Activated T-cell treated with anti-CD3 and anti-CD28 coated beads for 48 hours (primary cell): ENCODE measurements at regions not wholly inside any gene's neighbourhood (a gene's known extent, or its start where the extent isn't known, plus 50 kb on each side); places are given as distances from the start of the nearest gene placed in this dataset.
"Not testable (repeated sequence)": the region's sequence is repeated elsewhere in the genome, so short reads cannot be mapped to it uniquely, and the experiment has no call there.

ENCODE experiments used
- DNase-seq: peaks from one replicate; pipeline ENCODE4 v3.0.0-alpha.2; 2020; ENCODE audit warnings: low read depth

DNA sequence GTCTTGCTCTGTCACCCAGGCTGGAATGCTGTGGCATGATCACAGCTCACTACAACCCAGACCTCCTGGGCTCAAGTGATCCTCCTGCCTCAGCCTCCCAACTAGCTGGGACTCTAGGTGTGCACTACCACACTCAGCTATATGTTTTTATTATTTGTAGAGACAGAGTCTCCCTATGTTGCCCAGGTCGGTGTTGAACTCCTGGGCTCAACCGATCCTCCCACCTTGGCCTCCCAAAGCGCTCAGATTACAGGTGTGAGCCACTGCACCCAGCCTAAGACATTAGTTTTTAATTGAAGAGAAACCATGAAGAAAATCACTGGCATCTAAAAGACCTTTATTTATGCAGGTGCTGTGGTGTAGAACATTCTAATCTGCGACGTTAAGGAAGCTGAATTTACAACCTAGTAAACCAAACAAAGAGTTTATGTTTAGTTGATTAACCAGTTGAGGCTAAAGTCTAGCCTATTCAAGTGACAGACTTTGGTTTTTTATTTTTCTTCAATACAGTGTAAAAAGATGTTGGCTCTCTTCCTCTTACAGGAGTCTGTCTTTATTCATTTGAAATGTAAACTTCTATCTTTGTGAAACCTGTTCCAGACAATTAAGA is 52.5 kb upstream of the NBL1 start:
- DNase-seq: no peak

DNA sequence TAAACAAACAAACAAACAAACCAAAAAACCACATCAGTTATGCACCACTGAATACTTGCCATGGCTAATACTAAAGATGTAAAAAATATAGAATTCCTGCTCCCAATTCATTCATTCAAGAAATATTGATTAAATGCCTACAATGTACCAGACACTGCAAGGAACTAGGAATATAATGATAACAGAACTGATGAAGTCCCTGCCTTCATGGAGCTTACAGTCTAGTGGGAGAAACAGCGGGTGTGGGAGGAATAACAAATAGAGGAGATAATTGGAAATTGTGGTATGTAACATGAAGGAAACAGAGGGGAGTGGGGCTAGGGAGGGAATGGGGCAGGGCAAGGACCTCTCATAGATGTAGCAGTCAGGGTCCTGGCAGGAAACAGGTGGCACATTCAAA is 58.6 kb upstream of the NBL1 start:
- no peak for DNase-seq

DNA sequence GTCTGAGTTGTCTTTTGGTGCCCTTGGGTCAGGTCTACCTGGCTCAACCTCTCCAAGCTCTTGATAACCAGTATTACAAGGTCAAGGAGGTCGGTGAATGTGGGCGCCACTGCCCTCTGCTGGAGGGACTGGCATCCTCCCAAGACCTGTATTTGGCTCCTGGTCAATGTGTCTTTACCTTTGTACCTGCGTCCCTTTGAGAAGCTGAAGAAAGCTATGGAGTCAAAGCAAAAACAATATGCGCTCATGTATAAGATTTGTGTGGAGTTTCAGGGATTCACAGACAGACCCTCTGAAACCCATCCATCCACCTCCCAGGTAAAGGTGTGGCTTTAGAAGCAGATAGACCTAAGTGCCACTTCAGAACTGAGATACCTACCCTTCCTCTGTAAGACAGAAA is 61.8 kb upstream of the NBL1 start:
- peak; percentile 69 for DNase-seq

DNA sequence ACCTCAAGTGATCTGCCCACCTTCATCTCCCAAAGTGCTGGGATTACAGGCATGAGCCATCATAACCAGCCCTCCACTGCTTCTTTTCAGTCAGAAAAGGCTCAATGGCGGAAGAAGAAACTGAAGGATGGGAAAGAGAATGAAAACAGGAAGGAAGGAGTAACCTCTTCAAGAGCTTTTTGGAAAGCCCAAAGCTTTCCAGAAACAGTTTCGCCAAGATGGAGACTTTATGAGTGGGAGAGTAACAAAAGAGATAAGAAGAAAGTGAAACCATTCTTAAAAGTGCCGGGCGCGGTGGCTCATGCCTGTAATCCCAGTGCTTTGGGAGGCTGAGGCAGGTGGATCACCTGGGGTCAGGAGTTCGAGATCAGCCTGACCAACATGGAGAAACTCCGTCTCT is 62.7 kb upstream of the NBL1 start:
- no peak for DNase-seq

DNA sequence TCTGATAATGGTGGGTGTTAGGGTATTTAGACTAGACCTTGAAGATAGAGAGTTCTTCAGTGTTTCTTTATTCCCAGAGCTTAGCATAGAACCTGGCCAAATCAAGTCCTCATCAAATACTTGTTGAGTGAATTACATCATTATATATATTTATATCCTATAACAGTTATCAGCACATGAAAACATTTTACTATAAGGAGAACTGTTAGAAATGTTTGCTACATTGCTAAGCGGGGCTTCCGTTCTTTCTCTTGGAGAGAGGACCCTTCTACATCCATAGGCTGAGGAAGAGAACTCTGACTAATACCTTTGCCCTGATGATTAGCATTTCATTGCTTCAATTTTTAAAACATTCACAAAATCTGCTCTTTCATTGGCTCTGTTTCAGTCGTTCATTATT is 66.5 kb upstream of the NBL1 start:
- DNase-seq: no peak

DNA sequence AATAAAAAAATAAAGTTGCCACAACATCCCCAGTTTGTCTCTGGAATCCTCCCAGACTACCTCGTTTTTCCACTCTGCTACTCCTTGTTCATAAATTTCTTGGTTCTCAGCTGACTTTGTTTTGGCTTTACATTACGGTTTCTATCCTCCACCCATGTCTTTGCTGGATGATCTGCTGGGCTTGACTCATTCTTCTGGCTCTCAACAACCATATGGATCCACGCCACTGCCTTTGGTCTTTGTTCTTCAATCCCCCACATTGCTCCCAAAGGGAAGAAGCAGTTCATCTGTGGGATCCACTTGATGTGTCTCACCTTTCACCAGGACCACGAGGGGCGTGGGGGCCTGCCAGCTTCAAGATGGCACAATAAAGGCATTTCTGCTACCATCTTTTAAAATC is 67.1 kb upstream of the NBL1 start:
- no peak for DNase-seq

DNA sequence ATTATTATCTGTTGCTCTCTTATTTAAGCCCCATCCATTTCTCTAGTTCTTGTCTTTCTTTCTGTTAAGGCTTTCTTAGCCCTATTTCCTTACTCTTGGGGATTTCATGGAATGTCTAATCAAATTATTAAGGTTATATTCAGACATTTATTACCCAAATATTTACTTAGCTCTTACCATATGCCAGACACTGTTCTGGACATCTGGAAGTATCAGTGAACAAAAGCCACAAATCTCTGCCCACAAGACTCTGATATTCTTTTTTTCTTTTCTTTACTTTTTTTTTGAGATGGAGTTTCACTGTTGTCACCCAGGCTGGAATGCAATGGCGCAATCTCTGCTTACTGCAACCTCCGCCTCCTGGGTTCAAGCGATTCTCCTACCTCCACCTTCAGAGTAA is 74.3 kb upstream of the NBL1 start:
- DNase-seq: no peak

DNA sequence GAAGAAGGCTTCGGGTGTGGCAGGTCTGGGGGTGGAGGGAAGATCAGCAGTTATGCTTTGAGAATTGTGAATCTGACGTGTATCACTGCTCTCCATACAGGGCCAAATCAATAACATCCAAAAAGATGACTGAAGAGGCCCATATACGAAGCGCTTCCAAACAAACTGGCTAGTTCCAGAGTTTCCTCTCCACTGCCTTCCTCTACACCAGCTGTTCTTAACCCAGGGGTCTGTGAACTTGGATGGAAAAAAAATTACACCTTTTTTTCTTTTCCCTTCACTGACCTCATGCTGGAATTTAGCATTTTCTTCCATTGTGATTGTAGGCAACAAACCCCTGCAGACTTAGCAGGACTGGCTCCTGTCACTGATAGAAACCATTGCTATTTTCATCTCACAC is 77.1 kb upstream of the NBL1 start:
- no peak for DNase-seq

DNA sequence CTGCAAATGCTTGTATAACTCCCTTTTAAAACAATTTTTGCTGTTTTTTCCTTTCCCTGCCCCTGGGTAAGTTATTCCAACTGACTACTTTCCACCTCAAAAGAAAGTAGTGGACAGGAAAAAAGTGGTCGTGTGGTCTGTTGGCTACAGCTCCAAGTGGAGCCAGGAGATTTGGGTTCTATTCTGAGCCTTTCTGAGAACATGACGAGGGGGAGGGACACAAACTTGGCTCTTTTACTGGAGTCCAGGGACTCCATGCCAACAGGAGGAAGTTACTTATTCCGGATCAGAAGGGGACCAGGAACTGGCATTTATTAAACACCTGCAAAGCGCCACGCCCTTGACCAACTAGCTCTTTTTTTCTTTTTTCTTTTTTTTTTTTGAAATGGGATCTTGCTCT is 79.0 kb upstream of the CAPZB start:
- DNase-seq: no peak

DNA sequence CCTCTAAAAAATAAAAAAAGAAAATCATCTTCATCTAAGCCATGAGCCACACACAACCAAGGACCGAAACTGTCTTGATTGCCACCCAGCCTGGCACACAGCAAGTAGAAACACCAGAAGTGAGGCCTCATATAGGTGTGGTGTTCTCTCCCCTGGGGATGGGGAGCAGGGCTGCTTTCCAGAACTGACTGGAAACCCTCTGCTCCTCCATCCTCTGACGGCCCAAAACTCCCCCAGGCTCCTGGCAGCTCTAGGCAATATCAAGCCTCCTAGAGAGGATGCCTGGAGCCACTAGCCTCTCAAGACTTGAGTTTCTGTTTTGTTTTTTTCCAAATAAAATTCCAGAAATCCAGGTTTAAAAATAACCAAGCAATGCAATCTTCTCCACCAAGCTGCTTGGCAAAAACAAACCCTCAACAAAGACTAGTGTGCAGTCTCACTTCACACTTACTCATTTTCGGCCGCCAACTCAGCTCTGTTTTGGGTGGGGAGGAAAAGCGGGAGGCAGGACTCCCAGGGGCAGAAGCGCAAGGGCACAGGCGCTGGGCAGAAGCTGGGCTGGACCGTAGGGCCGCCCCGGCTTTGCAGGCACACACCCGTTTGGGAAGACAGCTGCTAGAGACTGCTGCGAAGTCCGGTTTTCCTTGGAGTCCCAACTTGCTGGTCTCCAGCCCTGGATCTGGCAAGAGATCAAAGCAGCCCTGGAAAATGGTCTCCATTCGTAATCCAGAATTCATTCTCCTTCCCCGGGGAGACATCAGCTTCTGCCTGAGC is 78.2 kb upstream of the CAPZB start:
- DNase-seq: no peak

DNA sequence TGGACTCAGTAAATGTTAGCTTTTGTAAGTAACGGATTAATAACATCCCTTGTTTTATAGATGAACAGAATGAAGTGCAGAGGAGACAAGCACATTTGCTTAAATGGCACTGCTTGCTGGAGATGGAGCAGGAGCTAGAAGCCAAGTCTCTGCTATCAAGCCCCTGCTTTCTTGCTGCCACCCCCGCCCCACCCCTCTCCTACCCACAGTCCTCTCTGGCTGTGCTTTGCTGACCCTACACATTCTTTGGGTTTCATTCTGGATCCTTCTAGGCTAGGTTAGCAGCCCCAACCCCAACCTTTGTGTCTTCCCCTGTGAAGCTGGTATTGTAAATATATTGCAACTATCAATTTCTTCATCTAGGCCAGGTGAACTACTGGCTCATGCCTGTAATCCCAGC is 77.5 kb upstream of the CAPZB start:
- no peak for DNase-seq

DNA sequence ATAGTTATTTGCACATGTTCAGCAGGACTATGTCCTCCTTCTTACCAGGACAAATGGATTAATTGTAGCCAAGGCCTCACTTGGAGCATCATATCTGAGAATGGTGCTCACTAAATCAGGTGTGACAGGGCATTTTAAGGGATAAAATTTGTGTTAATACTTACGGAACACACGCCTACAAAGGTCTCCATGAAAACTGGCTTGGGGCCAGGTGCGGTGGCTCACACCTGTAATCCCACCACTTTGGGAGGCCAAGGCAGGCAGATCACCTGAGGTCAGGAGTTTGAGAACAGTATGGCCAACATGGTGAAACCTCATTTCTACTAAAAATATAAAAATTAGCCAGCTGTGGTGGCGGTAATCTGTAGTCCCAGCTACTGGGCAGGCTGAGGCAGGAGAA is 75.1 kb upstream of the CAPZB start:
- DNase-seq: no peak

DNA sequence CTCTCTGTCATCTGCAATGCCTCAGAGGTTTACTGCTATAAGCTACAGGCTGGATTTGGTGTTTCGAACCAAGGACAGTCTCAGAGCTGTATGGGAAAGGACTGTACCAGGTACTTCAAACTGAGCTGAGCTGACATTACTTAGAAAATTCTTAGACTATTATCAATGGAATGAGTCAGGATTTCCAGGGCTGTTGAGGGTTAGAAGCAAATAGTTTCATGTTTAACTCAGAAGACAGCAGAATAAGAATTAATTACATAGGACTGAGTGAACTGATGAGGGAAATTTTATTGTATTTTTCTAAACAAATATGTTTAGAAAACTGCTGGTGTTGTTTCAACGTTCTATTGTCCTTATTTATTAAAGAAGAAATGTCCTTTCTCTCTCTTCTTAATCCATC is 74.3 kb upstream of the CAPZB start:
- DNase-seq: no peak

DNA sequence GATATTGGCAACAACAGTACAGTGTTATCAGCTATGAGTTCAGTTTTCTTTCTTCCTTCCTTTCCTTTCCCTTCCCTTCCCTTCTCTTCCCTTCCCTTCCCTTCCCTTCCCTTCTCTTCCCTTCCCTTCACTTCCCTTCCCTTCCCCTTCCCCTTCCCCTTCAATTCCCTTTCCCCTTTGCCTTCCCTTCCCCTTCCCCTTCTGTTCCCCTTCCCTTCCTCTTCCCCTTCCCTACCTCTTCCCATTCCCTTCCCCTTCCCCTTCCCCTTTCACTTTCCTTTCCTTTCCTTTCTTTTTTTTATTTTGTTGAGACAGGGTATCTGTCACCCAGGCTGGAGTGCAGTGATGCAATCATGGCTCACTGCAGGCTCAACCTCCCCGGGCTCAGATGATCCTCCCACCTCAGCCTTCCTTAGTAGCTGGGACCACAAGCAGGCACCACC is 72.3 kb upstream of the CAPZB start:
- no peak for DNase-seq

DNA sequence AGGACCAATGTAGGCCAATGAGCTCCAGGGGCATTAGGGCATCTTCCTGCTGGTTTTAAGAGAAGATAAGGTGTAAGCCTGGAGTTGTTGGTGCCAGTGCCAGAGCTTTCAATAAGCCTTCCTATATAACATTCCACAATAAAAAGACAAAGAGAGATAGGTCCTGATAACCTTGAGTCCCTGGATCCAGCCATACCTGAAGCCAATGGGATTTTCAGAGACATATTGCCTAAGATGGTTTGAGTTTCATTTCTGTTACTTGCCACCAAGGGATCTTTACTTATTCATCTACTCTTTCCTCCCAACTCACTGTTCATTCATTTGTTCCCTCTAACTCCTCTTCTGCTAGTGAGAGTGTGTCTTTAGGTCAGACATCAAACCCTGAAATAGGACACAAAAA is 68.8 kb upstream of the CAPZB start:
- no peak for DNase-seq

DNA sequence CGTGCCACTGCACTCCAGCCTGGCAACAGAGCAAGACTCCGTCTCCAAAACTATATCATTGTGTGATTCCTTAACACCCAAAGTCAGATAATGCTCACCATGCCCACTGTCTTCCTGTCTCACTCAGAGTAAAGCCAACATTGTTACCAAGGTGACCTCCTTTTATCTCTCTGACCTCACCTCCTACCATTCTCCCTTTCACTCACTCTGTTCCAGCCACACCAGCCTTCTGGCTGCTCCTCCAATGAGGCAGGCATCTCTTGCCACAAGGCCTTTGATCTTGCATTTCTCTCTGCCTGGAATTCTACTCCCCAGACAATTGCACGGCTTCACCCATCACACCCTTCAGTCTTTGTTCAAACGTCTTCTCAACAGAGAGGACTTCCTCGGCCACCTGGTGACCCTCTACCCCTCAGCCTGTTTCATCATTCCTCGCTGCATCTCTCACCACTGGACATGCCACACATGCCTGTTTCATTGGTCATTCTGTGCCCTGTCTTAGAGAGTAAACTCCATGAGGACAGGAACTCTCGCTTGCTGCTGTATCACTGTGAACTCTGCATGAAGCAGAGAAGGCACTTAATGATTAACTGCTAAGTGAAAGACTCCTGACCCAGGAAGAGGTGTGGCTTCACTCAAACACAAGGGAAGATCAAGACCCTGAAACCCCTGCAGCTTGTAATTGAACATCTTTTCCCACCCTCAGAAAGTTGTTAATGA is 67.1 kb upstream of the CAPZB start:
- DNase-seq: no peak

DNA sequence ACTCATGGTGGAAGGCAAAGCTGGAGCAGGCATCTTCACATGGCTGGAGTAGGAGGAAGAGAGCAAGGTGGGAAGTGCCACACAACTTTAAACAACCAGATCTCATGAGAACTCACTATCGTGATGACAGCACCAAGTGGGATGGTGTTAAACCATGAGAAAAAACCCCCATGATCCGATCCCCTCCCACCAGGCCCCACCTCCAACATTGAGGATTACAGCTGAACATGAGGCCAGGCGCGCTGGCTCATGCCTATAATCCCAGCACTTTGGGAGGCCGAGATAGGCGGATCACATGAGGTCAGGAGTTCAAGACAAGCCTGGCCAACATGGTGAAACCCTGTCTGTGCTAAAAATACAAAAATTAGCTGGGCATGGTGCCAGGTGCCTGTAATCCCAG is 66.5 kb upstream of the CAPZB start:
- not testable (repeated sequence) for DNase-seq

DNA sequence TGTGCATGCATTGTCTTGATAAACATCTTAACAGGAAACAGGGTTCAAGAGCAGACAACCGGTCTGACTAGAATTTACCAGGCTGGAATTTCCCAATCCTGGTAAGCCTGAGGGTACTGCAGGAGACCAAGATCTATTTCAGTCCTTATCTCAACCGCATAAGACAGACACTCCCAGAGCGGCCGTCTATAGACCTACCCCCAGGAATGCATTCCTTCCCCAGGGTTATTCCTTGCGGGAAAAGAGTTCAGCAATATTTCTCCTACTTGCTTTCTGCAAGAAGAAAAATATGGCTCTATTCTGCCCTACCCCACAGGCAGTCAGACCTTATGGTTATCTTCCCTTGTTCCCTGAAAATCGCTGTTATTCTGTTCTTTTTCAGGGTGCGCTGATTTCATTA is 65.1 kb upstream of the CAPZB start:
- not testable (repeated sequence) for DNase-seq

DNA sequence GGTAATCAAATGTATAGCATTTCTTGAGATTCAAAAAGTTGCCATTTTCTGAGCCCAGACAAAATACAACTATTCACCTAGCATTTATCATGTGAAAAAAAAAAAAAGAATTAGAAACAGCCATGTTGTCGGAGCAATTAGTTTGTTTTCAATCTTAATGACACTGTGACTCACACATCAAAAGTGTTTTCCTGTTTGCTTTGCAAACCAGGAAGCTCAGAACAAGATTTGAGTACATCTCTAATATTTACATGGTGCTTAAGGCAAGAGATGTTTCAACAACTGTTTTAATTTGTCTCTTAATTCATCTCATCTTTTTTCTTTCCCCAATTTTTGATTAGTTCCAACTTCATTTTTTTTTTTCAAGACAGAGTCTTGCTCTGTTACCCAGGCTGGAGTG is 62.5 kb upstream of the CAPZB start:
- DNase-seq: no peak

DNA sequence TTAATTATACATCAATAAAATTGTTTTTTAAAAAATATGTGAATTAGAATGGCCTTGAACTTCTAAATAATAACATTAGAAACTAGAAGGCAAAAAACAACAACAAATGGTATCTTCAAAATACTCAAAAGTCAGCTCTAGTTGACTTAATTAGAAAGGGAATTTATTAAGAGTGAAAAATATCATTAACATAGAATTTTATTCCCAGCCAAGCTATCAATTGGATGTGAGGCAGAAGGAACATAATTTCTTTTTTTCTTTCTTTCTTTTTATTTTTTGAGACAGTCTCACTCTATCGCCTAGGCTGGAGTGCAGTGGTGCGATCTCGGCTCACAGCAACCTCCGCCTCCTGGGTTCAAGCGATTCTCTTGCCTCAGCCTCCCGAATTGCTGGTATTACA is 51.2 kb upstream of the CAPZB start:
- DNase-seq: no peak

DNA sequence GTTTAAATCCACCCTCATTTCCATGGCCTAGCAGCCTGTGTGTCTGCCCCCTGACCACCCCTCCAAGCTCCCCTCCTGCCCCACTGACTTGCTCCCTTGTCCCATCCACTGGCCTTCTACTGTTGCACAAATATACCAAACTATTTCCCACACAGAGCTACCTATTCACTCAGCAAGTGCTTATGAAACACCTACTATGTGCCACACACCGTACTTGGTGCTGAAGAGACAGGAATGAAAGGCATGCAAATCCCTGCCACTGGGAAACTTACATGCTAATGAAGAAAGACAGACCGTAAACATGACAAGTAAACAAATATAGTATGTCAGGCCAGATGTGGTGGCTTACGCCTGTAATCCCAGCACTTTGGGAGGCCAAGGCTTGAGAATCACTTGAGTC is 49.9 kb upstream of the CAPZB start:
- no peak for DNase-seq
